ENCODE measurements at regions not wholly inside any gene's neighbourhood (a gene's known extent, or its start where the extent isn't known, plus 50 kb on each side); places are given as distances from the start of the nearest gene placed in this dataset.
"Not testable (repeated sequence)": the region's sequence is repeated elsewhere in the genome, so short reads cannot be mapped to it uniquely, and the experiment has no call there.

DNA sequence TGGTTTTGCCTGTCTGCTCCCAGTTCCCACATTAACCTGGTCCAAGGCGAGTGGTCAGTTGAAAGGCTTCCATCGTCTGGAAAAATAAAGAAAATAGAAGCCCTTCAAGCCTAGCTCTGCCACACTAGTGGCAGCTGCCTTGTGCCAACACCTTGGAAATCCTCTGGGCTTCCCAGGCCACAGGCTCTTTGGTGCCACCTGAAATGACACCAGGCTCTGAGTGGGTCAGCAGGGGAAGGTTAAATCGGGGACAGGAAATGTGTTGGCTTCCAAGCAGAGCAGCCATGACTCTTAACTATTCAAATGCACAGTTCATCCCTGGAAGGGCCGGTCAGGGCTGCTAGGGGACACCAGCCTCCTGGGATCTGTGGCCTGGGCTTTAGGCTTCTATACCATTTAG is 558.7 kb downstream of the MATN1 start:
- DNase-seq = no peak

DNA sequence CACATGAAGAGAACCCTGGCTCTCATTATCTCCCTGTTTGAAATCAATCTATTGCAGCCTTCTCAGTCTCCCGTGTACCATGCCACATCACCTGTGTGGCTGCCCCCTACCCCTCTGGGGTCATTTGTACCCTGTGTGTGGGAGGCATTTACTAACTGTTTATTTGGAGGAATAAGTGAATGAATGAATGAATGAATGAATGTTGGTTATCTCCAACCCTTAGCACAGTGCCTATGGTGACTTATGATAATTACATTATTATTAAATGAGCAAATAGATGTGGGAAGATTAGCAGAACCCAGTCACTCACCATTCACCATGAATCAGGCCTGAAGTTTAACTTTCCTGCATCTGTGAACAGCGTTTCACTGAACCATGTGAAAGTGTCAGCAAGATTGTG is 560.8 kb downstream of the MATN1 start:
- no peak for DNase-seq

DNA sequence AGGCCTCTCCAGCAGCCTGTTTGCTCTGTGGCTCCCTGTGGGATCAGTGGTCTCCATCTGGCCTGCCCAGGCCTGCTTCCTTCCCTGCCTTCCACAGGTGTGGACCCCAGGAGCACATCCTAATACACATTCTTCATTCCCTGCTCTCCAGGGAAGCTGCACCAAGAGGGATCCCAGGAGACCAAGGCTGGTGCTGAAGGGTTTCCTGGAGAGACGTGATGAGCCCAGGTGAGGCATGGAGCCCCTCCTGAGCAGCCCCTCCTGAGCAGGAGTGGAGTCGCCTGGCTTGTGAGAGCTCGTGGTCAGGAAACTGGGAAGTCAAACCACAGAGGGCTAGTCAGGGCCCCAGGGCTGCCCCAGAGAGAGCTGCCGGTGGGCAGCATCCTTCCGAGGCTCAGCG is 561.4 kb downstream of the MATN1 start:
- no peak for DNase-seq

DNA sequence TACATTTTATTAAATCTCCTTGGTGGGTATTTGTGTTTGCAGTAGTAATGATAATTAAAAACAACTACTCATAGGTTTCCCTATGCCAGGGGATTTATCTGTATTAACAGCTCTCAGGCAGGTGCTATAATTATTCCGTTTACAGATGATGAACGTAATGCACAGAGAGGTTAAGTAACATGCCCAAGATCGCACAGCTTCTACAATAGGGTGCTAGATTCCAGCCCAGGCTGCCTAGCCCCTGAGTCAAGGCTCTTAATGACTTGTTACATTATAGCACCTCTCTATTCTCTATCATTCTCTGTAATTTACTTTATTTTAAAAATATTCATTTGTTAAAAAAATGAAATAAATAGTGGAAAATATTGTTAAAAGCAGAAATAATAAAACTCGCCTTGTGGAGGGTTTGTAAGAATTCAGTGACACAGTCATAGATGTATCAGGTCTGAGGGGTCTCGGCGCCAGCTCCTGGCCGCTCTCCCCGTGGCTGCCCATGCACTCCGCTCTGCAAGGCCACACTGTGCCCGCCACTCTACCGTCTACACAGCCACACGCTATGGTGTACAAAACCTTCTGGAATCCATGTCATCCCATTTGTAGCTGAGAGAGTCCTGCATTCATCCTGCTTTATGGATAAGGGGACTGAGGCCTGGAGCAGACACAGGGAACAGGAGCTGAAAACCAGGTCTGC is 562.2 kb downstream of the MATN1 start:
- DNase-seq = no peak

DNA sequence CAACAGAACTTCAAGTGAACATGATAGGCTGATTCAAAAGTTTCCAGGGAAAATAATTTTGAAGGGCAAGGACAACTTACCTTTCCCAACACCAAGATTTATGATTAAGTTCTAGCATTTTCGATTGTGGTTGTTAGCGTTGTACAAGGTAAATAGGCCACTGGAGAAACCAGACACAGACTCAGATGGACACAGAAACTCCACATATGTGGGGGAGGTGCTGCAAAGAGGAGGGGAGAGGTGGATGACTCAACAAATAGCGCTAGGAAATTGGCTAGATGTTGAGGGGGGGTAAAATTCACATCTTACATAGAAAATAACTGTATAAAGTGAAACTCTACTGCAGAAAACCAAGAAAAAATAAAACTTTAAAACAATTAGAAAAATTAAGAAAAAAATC is 564.4 kb downstream of the MATN1 start:
- DNase-seq = no peak

DNA sequence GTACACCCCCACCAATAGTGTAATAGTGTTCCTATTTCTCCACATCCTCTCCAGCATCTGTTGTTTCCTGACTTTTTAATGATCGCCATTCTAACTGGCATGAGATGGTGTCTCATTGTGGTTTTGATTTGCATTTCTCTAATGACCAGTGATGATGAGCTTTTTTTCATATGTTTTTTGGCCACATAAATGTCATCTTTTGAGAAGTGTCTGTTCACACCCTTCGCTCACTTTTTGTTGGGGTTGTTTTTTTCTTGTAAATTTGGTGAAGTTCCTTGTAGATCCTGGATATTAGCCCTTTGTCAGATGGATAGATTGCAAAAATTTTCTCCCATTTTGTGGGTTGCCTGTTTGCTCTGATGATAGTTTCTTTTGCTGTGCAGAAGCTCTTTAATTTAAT is 567.7 kb downstream of the MATN1 start:
- DNase-seq = not testable (repeated sequence)

DNA sequence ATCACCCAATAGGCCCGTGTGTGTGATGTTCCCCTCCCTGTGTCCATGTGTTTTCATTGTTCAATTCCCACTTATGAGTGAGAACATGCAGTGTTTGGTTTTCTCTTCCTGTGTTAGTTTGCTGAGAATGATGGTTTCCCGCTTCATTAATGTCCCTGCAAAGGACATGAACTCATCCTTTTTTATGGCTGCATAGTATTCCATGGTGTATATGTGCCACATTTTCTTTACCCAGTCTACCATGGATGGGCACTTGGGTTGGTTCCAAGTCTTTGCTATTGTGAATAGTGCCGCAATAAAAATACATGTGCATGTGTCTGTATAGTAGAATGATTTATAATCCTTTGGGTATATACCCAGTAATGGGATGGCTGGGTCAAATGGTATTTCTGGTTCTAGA is 568.1 kb downstream of the MATN1 start:
- not testable (repeated sequence) for DNase-seq

DNA sequence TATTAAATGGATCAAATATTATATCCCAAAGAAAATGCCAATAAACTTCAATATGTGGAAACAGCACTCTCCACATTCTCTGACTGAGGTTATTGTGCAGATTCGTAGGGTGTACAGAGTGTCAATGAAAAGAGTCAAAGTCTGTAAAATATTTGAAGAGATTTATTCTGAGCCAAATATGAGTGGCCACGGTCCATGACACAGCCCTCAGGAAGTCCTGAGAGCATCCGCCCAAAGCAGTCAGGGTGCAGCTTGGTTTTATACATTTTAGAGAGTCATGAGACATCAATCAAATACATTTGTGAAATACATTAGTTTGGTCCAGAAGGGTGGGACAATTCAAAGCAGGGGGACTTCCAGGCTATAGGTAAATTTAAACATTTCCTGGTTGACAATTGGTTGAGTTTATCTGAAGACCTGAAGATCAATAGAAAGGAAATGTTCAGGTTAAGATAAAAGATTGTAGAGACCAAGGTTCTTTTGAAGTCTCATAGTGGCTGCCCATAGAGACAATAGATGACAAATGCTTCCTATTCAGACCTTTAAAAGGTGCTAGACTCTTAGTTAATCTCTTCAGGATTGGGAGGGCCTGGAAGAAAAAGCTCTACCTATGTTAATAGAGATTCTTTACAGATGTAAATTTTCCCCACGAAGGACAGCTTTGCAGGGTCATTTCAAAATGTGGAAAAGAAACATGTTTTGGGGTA is 569.5 kb downstream of the MATN1 start:
- no peak for DNase-seq

DNA sequence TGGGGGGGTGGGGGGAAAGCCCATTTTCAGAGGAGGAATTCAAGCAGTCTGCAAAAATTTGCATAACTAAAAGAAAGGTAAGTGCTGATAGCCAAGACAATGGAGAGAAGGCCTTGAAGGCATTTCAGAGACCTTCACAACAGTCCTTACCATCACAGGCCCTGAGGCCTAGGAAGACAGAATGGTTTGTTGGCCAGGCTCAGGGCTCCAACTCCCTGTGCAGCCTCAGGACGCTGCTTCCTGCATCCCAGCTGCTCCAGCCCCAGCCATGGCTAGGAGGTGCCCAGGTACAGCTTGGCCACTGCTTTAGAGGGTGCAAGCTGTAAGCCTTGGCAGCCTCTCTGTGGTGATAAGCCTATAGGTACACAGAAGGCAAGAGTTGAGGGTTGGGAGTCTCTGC is 571.6 kb downstream of the MATN1 start:
- DNase-seq = no peak

DNA sequence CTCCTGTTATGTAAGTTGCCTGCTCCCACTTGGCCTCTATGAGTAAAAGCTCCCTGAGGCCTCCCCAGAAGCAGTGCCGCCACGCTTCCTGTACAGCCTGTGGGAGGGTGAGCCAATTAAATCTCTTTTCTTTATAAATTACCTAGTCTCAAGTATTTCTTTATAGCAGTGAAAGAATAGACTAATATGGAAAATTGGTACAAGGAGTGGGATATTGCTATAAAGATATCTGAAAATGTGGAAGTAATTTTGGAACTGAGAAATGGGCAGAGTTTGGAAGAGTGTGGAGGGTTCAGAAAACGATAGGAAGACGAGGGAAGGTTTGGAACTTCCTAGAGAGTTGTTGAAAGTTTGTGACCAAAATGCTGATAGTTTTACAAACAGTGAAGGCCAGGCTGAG is 572.3 kb downstream of the MATN1 start:
- no peak for DNase-seq

DNA sequence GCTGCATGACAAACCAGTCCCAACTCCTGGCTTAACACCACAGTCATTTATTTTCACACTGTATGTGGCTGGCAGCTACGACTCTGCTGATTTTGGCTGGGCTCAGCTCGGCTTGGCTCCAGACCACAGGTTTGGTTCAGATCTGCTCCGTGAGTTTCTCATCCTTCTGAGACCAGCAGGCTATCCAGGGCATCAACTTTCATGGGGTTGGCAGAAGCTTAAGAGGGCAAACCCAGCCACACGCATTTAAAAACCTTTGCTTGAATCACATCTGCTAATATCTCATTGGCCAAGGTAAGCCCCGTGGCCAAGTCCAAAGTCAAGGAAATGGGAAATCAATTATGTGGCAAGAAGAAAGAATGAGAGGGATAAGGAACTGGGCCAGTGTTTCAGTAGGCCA is 574.2 kb downstream of the MATN1 start:
- DNase-seq = no peak

DNA sequence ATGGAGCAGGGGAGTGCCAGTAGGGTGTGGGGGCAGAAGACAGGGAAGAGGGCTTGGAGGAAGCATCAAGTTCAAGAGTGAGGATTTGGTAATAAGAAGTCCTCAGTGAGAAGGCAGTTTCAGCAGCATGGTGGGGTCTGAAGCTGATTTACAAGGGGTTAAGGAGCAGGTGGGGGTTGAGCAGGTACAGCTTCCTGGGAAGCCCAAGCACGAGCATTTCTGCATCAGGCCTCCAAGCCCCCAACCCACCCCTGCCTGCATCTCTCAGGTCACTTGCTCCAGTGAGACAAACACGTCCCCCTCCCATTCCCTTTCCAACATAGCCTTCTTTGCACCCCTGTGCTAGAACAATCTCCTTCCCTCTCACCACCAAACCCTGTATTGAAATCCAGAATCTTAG is 574.7 kb downstream of the MATN1 start:
- DNase-seq = no peak

DNA sequence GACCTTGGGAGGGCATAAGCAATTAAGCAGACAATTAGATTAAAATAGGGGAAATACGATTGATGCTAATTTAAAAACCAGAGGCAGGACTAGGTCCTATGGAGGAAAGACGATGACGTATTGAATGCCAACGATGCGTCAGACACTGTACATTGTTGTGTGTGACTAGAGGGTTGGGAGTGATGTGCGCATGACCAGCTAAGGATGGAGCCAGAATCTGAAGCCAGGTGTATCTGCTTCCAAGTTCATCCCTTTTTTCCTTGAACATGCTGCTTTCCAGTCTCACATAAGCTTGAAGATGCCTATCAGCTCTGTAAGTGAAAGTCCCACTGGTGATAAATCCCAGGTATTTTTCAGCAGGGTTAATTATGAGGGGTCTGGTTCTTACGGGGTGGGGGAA is 576.2 kb downstream of the MATN1 start:
- no peak for DNase-seq

DNA sequence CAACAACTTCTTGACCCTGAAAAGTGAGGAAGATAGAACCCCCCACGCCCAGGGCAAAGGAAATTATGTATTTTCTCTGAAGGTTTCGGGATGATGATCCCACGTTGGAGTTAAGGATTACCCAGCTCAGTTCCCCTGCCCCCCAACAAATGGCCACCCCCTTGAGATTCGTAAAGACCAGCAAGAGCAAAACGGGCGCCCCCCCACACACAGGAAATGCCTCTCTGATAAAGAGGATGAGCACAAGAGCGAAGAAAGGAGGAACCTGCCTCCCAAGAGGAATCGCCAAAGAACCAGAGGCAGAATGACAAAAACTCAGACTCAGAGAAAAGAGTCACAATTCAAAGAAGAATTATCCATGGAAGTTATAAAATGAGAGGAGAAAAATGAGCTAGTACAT is 576.9 kb downstream of the MATN1 start:
- no peak for DNase-seq

DNA sequence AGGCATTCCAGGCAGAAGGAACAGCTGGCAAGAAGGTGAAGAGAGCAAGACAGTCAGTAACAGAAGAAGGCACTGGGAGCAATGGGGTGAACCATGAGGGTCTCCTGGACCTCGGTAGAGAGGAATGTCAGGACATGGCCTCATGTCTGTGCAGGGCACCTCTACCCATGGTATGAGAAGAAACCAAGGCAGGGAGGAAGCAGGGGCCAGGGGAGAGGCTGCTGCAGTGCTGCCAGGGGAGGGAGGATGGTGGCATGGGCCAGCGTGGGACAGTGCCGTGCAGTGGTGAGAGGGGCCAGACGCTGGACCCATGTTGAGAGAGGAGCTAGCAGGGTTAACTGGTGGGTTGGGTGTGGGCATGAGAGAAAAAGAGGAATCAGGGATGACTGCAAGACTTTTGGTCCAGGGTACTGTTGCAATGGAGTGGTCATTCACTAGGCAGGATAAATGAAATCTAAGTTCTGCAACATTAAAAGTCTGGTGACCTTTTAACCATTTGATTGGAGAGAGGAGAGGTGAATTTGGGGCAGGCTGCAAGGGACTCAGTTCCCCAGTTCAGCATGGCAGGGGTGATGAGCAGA is 577.6 kb downstream of the MATN1 start:
- no peak for DNase-seq

DNA sequence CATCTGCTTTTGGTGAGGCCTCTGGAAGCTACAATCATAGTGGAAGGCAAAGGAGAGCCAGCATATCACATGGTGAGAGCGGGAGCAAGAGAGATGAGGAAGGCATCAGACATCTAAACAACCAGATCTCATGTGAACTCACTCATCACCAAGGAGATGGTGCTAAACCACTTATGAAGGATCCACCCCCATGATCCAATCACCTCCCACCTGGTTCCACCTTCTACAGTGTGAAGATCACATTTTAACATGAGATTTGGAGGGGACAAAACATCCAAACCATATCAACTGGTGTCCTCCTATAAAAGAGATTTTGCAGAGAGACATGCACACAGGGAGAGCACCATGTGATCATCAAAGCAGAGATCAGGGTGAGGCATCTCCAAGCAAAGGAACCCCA is 578.6 kb downstream of the MATN1 start:
- no peak for DNase-seq

DNA sequence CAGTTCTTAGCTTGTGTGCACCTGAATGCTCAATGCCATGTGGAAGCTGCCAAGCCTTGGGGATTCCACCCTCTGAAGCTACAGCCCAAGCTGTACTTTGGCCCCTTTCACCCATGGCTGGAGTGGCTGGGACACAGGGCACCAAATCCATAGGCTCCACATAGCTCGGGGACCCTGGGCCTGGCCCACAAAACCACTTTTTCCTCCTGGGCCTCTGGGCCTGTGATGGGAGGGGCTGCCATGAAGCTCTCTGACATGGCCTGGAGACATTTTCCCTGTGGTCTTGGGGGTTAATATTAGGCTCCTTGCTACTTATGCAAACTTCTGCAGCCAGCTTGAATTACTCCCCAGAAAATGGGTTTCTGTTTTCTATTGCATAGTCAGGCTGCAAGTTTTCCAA is 579.9 kb downstream of the MATN1 start:
- DNase-seq = no peak

DNA sequence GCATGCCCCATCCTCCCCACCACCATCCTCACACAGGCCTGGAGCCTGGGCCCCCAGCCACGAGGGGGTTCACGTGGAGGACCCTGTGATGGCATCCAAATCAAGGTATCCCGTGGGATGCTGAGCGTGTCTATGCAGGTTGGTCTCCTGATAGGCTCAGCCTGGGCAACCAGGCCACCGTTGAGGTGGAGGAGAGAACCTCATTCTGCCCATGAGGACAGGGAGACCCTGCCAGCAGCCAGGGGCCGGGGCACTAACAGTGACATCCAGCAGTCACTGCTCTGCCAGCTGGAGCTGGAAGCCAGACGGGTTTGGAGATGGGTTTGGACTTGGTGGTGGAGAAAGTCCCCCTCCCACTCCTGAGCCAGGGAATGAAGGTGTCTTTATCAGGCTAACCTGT is 582.8 kb downstream of the MATN1 start:
- no peak for DNase-seq

DNA sequence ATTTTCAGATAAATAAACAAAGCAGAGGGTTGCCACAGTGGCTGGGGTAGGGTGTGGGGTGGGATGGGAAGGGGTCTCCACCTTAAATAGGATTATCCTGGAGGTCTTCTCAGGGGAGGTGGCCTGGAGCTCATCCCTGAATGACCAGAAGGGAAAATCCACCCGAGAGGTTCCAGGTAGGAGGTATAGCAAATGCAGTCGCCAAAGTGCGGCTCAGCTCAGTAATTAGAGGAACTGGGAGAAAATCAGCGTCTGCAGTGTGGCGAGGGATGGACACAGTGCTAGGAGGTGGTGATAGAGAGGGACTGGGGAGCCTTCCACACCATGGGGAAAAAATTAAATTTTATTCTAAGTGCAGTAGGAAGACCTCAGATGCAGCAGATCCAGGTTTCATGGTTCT is 584.5 kb downstream of the MATN1 start:
- DNase-seq = no peak

DNA sequence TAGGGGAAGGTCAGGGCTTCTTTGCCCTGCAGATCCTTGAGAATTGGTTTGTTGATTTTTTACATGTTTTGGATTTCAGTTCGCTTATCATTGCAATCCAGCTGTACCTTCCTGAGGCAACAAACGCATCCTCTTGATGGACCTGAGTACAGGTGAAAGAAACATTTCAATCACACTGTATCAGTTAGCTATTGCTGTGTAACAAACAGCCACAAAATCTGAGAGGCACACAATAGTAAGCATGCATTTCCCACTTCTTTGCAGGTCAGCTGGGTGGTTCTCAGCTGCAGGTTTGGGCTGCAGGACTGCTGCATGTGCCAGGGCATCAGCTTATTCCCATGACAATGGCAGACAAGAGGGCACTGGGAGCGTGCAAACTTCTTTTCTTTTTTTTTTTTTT is 586.4 kb downstream of the MATN1 start:
- DNase-seq = no peak

DNA sequence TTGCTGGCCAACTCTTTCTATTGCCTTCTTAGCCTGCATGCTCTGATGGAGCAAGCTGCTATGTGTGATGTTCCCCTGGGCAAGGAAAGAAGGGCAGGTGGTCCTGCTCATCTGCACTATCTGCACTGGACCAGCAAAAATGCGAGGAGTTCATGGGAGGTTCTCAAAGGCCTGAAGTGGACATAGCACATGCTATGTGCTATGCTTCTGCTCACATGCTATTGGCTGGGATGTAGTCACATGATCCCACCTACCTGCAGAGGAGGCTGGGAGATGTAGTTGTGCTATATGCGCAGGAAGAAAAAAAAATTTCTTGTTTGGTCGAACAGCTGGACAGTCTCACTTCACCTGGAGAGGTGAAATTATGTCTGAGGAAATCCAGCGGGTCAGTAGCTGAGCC is 587.7 kb downstream of the MATN1 start:
- no peak for DNase-seq

DNA sequence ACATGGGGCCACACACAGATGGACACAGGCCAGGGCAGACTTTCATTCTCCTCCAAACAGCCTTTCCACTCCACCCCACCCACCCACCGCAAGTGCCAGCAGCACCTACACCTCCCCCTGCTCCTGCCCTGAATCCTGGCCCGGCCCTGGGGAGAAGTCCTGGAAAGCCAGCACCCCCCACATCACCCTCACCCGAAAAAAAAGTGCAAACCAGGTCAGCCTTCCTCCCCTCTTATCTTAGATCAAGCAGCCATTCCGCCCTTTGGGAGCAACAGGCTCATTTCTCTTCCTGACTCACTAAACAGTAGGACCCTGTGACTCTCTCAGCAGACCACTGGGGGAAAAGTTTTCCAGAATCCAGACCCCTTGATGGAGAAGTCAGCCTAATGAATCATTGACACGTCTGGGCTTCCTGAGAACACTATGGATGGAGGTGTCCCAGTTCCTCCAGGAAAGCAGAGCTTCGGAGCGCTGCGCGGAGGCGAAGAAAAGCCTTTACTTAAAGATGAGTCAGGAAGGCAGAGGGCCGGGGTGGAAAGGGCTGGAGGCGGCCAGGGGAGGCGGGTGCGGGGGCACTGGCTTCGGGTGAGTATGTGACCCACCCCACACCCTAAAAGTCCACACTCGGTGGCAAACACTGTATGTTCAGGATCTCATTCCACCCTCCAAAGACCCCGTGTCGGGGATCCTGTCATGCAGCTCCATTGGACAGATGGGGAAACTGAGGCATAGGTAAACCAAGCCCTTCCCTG is 588.7 kb downstream of the MATN1 start:
- no peak for DNase-seq

DNA sequence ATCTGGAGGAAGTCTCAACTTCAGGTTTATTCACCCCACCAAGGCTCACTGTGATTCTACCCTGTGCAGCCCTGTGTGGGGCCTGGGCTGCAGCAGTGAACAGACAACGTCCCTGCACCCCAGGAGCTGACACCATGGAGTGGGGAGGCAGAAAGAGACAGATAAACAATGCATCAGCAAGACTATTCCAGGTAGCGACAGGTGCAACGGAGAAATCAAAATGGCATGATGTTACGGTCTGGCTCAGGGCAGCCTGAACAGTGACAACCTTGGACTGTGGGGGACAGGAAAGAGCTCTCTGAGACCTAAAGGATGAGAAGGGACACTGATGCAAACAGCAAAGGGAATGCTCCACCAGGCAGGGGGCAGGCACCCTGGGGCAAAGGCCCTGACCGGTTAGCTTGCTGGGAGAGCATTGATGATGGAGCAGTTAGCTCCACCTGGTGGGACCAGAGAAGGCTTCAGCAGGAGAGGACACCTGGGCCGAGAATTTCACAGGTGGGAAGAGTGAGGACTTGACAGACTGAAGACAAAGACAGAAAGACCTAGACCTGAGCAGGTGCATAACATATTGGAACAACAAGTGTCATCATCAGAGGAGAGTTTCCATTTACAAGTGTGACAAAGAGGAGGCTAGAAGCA is 589.9 kb downstream of the MATN1 start:
- no peak for DNase-seq
